ENCODE measurements at regions not wholly inside any gene's neighbourhood (a gene's known extent, or its start where the extent isn't known, plus 50 kb on each side); places are given as distances from the start of the nearest gene placed in this dataset.

DNA sequence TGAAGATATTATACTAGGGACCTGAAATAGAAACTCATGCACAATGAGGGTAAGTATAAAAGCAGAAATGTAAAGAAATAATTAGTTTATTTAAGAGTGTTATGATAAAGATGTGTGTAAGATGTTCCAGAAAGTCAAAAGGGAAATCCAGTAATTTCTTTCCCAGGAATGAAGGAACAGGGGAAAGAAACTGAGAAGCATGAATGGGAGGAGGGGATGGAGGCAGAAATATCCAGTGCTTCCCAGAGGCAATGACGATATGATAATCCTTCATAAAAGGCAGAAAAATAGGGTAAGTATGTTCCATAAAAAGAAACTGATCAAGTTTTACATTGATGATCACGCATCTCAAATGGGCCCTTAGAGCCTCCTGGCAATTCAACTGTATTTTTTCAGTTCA, 120.7 kb upstream of the LPAR1 start:
- Histone ChIP-seq H3K27me3 (ENCODE audit: control insufficient read depth, insufficient read depth, low read length) (no peaks in the 10 kb centered on the region), H3K27ac (ENCODE audit: insufficient read depth, low read length) (no peak overlapping the region), H3K18ac (ENCODE audit: low read depth, low read length) (no peak overlapping the region), H3K4me3 (ENCODE audit: insufficient read depth, low read depth, low read length) (no peak overlapping the region), H2AK5ac (ENCODE audit: low read depth, low read length) (no peak overlapping the region), H3K4me2 (ENCODE audit: low read depth, low read length) (no peak overlapping the region), H3K36me3 (ENCODE audit: control insufficient read depth, insufficient read depth, low read length) (no peaks in the 10 kb centered on the region), H3K9me3 (ENCODE audit: control insufficient read depth, insufficient read depth, low read length) (no peaks in the 10 kb centered on the region), H3K4me1 (ENCODE audit: control insufficient read depth, insufficient read depth, low read length) (peaks cover 6% of the 10 kb centered on the region), H2BK5ac (ENCODE audit: low read depth, low read length, poor library complexity, severe bottlenecking) (no peak overlapping the region), H4K8ac (ENCODE audit: low read depth in 2 of 2, low read length in 2 of 2) (no peak overlapping the region), H3K23ac (ENCODE audit: low read depth, low read length) (no peak overlapping the region), H3K14ac (replicated peaks; ENCODE audit: low read depth, low read length) (no peak overlapping the region), H2AFZ (replicated peaks; ENCODE audit: low read length, poor library complexity) (no peak overlapping the region), H2BK120ac (ENCODE audit: low read depth, low read length) (no peak overlapping the region), H3K79me1 (ENCODE audit: low read depth in 1 of 2, low read length in 2 of 2) (no peaks in the 10 kb centered on the region), H3K9ac (ENCODE audit: low read depth, low read length) (no peak overlapping the region), H2AK9ac (replicated peaks; ENCODE audit: low read depth, low read length, poor library complexity) (no peak overlapping the region), H3K56ac (ENCODE audit: extremely low read depth, insufficient read depth, low read length) (no peak overlapping the region), H4K91ac (ENCODE audit: insufficient read depth, low read depth, low read length) (no peak overlapping the region), H4K5ac (ENCODE audit: low read depth, low read length) (no peak overlapping the region), H3K4ac (ENCODE audit: low read depth, low read length) (no peak overlapping the region), H2BK15ac (ENCODE audit: low read depth, low read length) (no peak overlapping the region), H4K20me1 (ENCODE audit: insufficient read depth, low read length) (no peaks in the 10 kb centered on the region), H2BK20ac (ENCODE audit: low read depth, low read length) (no peak overlapping the region), H3K9me1 (ENCODE audit: insufficient read depth, low read length) (peaks cover 6% of the 10 kb centered on the region)
- POLR2A ChIA-PET (ENCODE audit: unreplicated experiment), result no interaction called here
- dilution Hi-C loops (cut with HindIII; ENCODE audit: low sequenced_read_pairs, unreplicated experiment) (no loop called here), in situ Hi-C loops (cut with MboI; ENCODE audit: low sequenced_read_pairs) (no loop called here), intact Hi-C loops (cut with micrococcal nuclease) (no loop called here)
- CTCF ChIA-PET, result no interaction called here
- TF ChIP-seq BHLHE40 (IDR thresholded peaks at IDR 0.05; ENCODE audit: low read depth, low read length) (no peak), MXI1 (IDR thresholded peaks at IDR 0.05; ENCODE audit: borderline replicate concordance, low read depth, low read length) (no peak), RAD21 (IDR thresholded peaks at IDR 0.05; ENCODE audit: low read length) (no peak), CHD1 (IDR thresholded peaks at IDR 0.05; ENCODE audit: low read depth, low read length) (no peak), RCOR1 (IDR thresholded peaks at IDR 0.05; ENCODE audit: insufficient replicate concordance, low read length) (no peak), MAZ (IDR thresholded peaks at IDR 0.05; ENCODE audit: borderline replicate concordance, low read depth, low read length) (no peak), POLR2A (IDR thresholded peaks at IDR 0.05; ENCODE audit: low read depth, low read length) (no peak), CEBPB (IDR thresholded peaks at IDR 0.05; ENCODE audit: low read depth, low read length) (no peak), FOS (IDR thresholded peaks at IDR 0.05; ENCODE audit: low read depth, low read length) (no peak)
- ATAC-seq (ENCODE audit: low read depth), result no peak
- 100% methylated on average over 1 of the region's 2 CpGs; no CpG with 5 or more reads in 1 of the 2 experiments for WGBS, 2 experiments (ENCODE audit: extremely low coverage in 2 of 2, insufficient read length in 1 of 2)
- no TSS peak for BruUV-seq (replicated peaks)
- DNase-seq, result no peak

Measured in IMR-90 (cell line).